ENCODE measurements at regions not wholly inside any gene's neighbourhood (a gene's known extent, or its start where the extent isn't known, plus 50 kb on each side); places are given as distances from the start of the nearest gene placed in this dataset.

- no peak for DNase-seq (ENCODE audit: low spot score)
- no peak for TF ChIP-seq CTCF (IDR thresholded peaks at IDR 0.05; ENCODE audit: extremely low read depth, missing control alignments)
These were observed 465.4 kb upstream of the PBX1 start for GRCh38 chr1:164093543-164093942.

- no peak for TF ChIP-seq CTCF (IDR thresholded peaks at IDR 0.05; ENCODE audit: extremely low read depth, missing control alignments)
- DNase-seq (ENCODE audit: low spot score) = no peak
These were observed 457.2 kb upstream of the PBX1 start for GRCh38 chr1:164101802-164102201.

- DNase-seq (ENCODE audit: low spot score) = no peak
- TF ChIP-seq CTCF (IDR thresholded peaks at IDR 0.05; ENCODE audit: extremely low read depth, missing control alignments) = no peak
These were observed 427.0 kb upstream of the PBX1 start for GRCh38 chr1:164131949-164132348.

- no peak for DNase-seq (ENCODE audit: low spot score)
- TF ChIP-seq CTCF (IDR thresholded peaks at IDR 0.05; ENCODE audit: extremely low read depth, missing control alignments) = no peak
These were observed 421.6 kb upstream of the PBX1 start for GRCh38 chr1:164137273-164137925.

GRCh38 chr1:164141797-164142196 is 417.2 kb upstream of the PBX1 start:
- TF ChIP-seq CTCF (IDR thresholded peaks at IDR 0.05; ENCODE audit: extremely low read depth, missing control alignments) = no peak

GRCh38 chr1:164154622-164155021 is 404.4 kb upstream of the PBX1 start:
- no peak for TF ChIP-seq CTCF (IDR thresholded peaks at IDR 0.05; ENCODE audit: extremely low read depth, missing control alignments)
- no peak for DNase-seq (ENCODE audit: low spot score)

More at GRCh38 chr1:164141797-164142196, 417.2 kb upstream of the PBX1 start:
- DNase-seq (ENCODE audit: low spot score) = no peak

GRCh38 chr1:164155347-164155746 is 403.6 kb upstream of the PBX1 start:
- TF ChIP-seq CTCF (IDR thresholded peaks at IDR 0.05; ENCODE audit: extremely low read depth, missing control alignments) = no peak
- no peak for DNase-seq (ENCODE audit: low spot score)

Data from GM20000 (cell line).